IMR-90 (cell line): ENCODE measurements at regions not wholly inside any gene's neighbourhood (a gene's known extent, or its start where the extent isn't known, plus 50 kb on each side); places are given as distances from the start of the nearest gene placed in this dataset.
"Not testable (repeated sequence)": the region's sequence is repeated elsewhere in the genome, so short reads cannot be mapped to it uniquely, and the experiment has no call there.

Experiments used
- CTCF ChIP-seq: conservative IDR thresholded peaks from 2 replicates; pipeline ENCODE4 v1.5.1; 2012; ENCODE audit warnings: mild to moderate bottlenecking, low read depth, low read length, improper control_type of control experiment
- ELK1 ChIP-seq: fragments of 150-350 bp; IDR thresholded peaks from 2 replicates; pipeline ENCODE4 v1.6.1; 2016; ENCODE audit warnings: low read depth, mild to moderate bottlenecking, low read length, moderate library complexity, borderline replicate concordance
- RFX5 ChIP-seq: IDR thresholded peaks from 2 replicates; pipeline ENCODE4 v1.8.0; 2012; ENCODE audit warnings: low read depth, mild to moderate bottlenecking, low read length, moderate library complexity

- not testable (repeated sequence) for TF ChIP-seq CTCF, ELK1, RFX5
These were observed 848.9 kb downstream of the MCTP2 start for GRCh38 chr15:95080228-95080627.
